Spleen (tissue), 11 donors: ENCODE measurements at regions not wholly inside any gene's neighbourhood (a gene's known extent, or its start where the extent isn't known, plus 50 kb on each side); places are given as distances from the start of the nearest gene placed in this dataset.
"Not testable (repeated sequence)": the region's sequence is repeated elsewhere in the genome, so short reads cannot be mapped to it uniquely, and the experiment has no call there.

Source experiments
- DNase-seq: peaks from one replicate; pipeline ENCODE4 v3.0.0-alpha.2; 2020
- H3K27ac ChIP-seq, 8 donors: fragments of 200-600 bp; sonication (generic) in 7 of 8; 1 replicate in 4 of 8; 2 replicates in 4 of 8; pipeline versions ENCODE4 v1.5.0 to v1.8.0; 2016 to 2021; ENCODE audit warnings: inconsistent platforms in 4 of 8, mild to moderate bottlenecking in 4 of 8, moderate library complexity in 1 of 8
- H3K27me3 ChIP-seq, 7 donors: fragments of 200-600 bp; sonication (generic) in 6 of 7; replicated peaks in 1 of 7; 1 replicate in 4 of 7; 2 replicates in 3 of 7; pipeline versions ENCODE4 v1.5.0 to v1.8.0; 2016 to 2021; ENCODE audit warnings: inconsistent platforms in 3 of 7, mild to moderate bottlenecking in 1 of 7
- H3K36me3 ChIP-seq, 6 donors: fragments of 200-600 bp; sonication (generic) in 5 of 6; 1 replicate in 4 of 6; 2 replicates in 2 of 6; pipeline versions ENCODE4 v1.5.0 to v1.8.0; 2016 to 2021; ENCODE audit warnings: inconsistent platforms in 2 of 6
- H3K4me1 ChIP-seq, 6 donors: fragments of 200-600 bp; sonication (generic) in 5 of 6; 1 replicate in 3 of 6; 2 replicates in 3 of 6; pipeline versions ENCODE4 v1.5.0 to v1.8.0; 2016 to 2021; ENCODE audit warnings: inconsistent platforms in 3 of 6
- H3K4me3 ChIP-seq, 8 donors: fragments of 200-600 bp; sonication (generic) in 7 of 8; 1 replicate in 4 of 8; 2 replicates in 4 of 8; pipeline versions ENCODE4 v1.5.0 to v1.8.0; 2016 to 2021; ENCODE audit warnings: inconsistent platforms in 4 of 8, mild to moderate bottlenecking in 4 of 8, moderate library complexity in 2 of 8
- H3K9me3 ChIP-seq, 8 donors: fragments of 200-600 bp; sonication (generic) in 7 of 8; 1 replicate in 4 of 8; 2 replicates in 4 of 8; pipeline versions ENCODE4 v1.5.0 to v1.8.0; 2016 to 2021; ENCODE audit warnings: inconsistent platforms in 4 of 8
- POLR2A ChIP-seq, 3 donors: fragments of 450-650 bp; IDR thresholded peaks; one replicate each; pipeline ENCODE4 v1.5.1; 2017; ENCODE audit warnings: antibody characterized with exemption in 3 of 3, mild to moderate bottlenecking in 1 of 3
- POLR2AphosphoS5 ChIP-seq, 3 donors: sonication (generic); formaldehyde crosslinking; IDR thresholded peaks; one replicate each; pipeline ENCODE4 v1.5.1; 2017; ENCODE audit warnings: antibody characterized with exemption in 3 of 3
- WGBS, 5 donors: extraction: QIAGEN DNeasy Blood & Tissue Kit in 3 of 5; methylation state at CpG; one replicate each; pipeline versions ENCODE4 v1.1.5 to v1.1.7; 2013 to 2018; 5-methylcytosine and 5-hydroxymethylcytosine counted together
- intact Hi-C: fragments of 100-400 bp; cut with DNase I; formaldehyde crosslinking; loops from one replicate; pipeline ENCODE4 v1.15.0; 2023; ENCODE audit warnings: low total_unique reads
- TF ChIP-seq, protein P1 (sequence below), 11 experiments: fragments of 200-600 bp in 7 of 11; fragments of 450-650 bp in 4 of 11; sonication (generic) in 4 of 11; IDR thresholded peaks in 8 of 11; conservative IDR thresholded peaks in 3 of 11; 1 replicate in 7 of 11; 2 replicates in 4 of 11; pipeline versions ENCODE4 v1.4.0 to v1.8.0; 2016 to 2021; ENCODE audit warnings: antibody characterized with exemption in 11 of 11, inconsistent platforms in 4 of 11, mild to moderate bottlenecking in 1 of 11
- donor health status: healthy with polysubstance abuse.
- donor health status: DM: no; HTN: no; CAD: no; lungs with moderate emphysema.
- donor health status: DM: no; HTN: no; CAD: no.
- donor health status: Bipolar disorder and iron deficiency.
- donor health status: healthy.
- donor health status: DM: no; HTN: no; CAD: no.
- donor health status: DM: yes; HTN: yes; CAD: no.

DNA sequence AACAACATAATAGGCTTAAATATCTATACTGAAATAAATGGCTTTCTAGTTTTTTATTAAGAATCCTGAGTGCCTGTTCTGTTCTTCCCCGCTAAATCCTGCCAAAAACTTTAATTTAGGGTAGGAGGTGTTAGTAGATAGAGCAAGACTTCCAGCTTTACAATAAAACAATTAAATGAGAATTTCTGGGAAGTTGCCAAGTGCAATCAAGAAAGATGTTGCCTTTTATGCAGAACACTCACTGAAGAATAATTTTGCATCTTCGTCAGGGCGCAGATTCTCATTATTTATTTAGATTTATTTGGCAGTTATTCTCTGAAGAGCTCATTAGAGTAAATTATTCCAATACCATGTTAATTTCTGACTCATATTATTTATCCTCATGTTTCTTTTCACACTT lies 103.2 kb upstream of the GPR141 start:
- H3K36me3 ChIP-seq, result no peaks in the 10 kb centered on the region
- WGBS, 5 donors, result 88 to 92% (median 92%) methylated on average over 3 of the region's 3 CpGs
- no peak overlapping the region for H3K4me3 ChIP-seq
- no peaks in the 10 kb centered on the region for H3K9me3 ChIP-seq
- H3K27ac ChIP-seq, result no peak overlapping the region
- H3K4me1 ChIP-seq, result peaks cover 0 to 11% (median 3%) of the 10 kb centered on the region in 6 donors
- no peak for TF ChIP-seq POLR2A (IDR thresholded peaks at IDR 0.05)
- TF ChIP-seq, protein P1, sequence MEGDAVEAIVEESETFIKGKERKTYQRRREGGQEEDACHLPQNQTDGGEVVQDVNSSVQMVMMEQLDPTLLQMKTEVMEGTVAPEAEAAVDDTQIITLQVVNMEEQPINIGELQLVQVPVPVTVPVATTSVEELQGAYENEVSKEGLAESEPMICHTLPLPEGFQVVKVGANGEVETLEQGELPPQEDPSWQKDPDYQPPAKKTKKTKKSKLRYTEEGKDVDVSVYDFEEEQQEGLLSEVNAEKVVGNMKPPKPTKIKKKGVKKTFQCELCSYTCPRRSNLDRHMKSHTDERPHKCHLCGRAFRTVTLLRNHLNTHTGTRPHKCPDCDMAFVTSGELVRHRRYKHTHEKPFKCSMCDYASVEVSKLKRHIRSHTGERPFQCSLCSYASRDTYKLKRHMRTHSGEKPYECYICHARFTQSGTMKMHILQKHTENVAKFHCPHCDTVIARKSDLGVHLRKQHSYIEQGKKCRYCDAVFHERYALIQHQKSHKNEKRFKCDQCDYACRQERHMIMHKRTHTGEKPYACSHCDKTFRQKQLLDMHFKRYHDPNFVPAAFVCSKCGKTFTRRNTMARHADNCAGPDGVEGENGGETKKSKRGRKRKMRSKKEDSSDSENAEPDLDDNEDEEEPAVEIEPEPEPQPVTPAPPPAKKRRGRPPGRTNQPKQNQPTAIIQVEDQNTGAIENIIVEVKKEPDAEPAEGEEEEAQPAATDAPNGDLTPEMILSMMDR (IDR thresholded peaks at IDR 0.05 in 8 of 11, conservative IDR thresholded peaks at IDR 0.05 in 3 of 11), result no peak
- TF ChIP-seq POLR2AphosphoS5 (IDR thresholded peaks at IDR 0.05), result no peak
- DNase-seq, result no peak
- no peaks in the 10 kb centered on the region for H3K27me3 ChIP-seq
- intact Hi-C loops, result no loop called here

DNA sequence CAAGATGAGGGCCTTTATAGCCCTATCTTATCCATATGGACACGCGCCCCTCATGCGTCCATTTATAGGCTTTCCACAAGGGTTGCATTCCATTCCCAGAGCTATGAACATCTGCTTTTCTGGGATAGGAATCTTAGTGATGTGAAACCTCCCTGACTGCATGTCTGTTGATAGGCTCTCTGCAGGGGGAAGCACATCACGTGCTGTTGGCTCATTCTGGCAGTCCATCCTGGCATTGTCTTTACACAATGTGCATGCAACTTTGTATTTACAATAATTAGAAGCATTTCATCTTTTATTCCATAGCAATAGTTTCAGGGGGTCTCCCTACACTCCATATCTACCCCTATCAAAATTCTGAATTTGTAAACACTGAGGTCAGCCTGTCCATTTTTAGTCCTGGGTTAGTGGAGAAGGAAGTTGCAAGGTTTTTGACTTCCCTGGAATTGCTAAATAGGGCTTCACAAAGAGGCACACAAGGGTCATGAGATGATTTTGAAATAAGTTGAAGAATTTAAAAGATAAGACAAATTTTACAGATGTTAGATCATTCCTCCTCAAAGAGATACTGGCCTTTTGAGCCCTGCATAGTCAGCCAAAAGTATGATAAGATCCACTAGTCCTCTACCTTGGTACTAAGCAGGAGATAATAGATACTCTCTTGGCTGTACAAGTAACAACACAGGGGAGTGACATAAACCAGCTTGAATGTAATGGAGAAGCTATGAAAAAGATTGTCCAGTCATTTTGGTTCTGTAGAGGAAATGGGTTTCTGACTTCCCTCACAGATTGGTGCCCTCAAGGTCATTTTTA lies 98.7 kb upstream of the GPR141 start:
- H3K27ac ChIP-seq, H3K36me3 ChIP-seq, intact Hi-C loops, H3K9me3 ChIP-seq, H3K27me3 ChIP-seq, H3K4me3 ChIP-seq, DNase-seq: not testable (repeated sequence)
- peaks cover 0 to 13% (median 3%) of the 10 kb centered on the region in 6 donors for H3K4me1 ChIP-seq
- WGBS, 5 donors, result 70 to 84% (median 76%) methylated on average over 4 of the region's 4 CpGs

DNA sequence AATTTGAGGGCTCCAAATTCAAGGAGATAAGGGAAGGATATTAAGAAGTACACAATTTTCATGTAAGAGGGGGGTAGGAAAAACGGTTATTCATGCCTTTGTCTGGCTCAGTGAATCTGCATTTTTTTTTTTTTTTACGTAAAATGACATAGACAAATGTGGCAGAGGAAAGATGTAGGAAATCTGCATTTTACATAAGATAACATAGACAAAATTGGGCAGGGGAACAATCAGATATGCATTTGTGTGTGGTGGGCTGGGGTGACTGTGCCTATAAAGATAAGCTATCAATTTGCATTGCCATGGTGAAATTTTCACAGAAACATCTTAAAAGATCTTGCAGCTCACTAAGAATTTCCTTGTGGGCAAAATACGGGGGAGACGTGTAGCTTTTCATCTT lies 92.7 kb upstream of the GPR141 start:
- Histone ChIP-seq H3K9me3 (peaks cover 0 to 23% (median 4%) of the 10 kb centered on the region in 8 donors), H3K27ac (no peak overlapping the region), H3K4me1 (no peaks in the 10 kb centered on the region), H3K4me3 (no peak overlapping the region), H3K36me3 (no peaks in the 10 kb centered on the region), H3K27me3 (peaks cover 0 to 5% (median 0%) of the 10 kb centered on the region in 7 donors)
- TF ChIP-seq, protein P1 (IDR thresholded peaks at IDR 0.05 in 8 of 11, conservative IDR thresholded peaks at IDR 0.05 in 3 of 11), result no peak
- TF ChIP-seq POLR2AphosphoS5 (IDR thresholded peaks at IDR 0.05) (no peak), POLR2A (IDR thresholded peaks at IDR 0.05) (no peak)
- no peak for DNase-seq
- intact Hi-C loops, result no loop called here
- 38 to 55% (median 42%) methylated on average over 4 of the region's 4 CpGs for WGBS, 5 donors

DNA sequence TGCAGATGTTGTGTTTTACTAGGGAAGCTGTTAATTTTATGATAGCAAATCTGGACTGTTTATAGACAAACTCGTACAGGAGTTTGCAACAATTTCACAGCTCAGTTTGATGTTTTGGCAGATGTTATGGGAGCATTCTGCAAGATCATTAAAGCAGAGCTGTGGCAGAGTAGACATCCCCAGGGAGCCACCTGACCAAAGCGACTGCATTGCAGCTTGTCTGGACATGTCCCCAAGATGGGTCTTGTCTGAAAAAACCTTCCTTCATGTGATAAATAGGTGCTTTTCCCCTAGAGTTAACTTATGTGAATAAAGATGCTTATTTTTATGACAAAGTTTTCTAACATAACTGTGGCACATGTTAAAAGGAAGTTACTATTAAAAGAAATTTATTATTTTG lies 91.2 kb upstream of the GPR141 start:
- Histone ChIP-seq H3K4me3 (no peak overlapping the region), H3K27ac (no peak overlapping the region), H3K4me1 (no peaks in the 10 kb centered on the region), H3K36me3 (no peaks in the 10 kb centered on the region), H3K27me3 (peaks cover 0 to 5% (median 0%) of the 10 kb centered on the region in 7 donors), H3K9me3 (peaks cover 0 to 38% (median 8%) of the 10 kb centered on the region in 8 donors)
- TF ChIP-seq POLR2A (IDR thresholded peaks at IDR 0.05) (no peak), POLR2AphosphoS5 (IDR thresholded peaks at IDR 0.05) (no peak)
- TF ChIP-seq, protein P1 (IDR thresholded peaks at IDR 0.05 in 8 of 11, conservative IDR thresholded peaks at IDR 0.05 in 3 of 11), result no peak
- 81 to 94% (median 84%) methylated on average over 2 of the region's 2 CpGs for WGBS, 5 donors
- DNase-seq, result no peak
- intact Hi-C loops, result no loop called here
